OCI-M2 (cell line): ENCODE measurements at regions not wholly inside any gene's neighbourhood (a gene's known extent, or its start where the extent isn't known, plus 50 kb on each side); places are given as distances from the start of the nearest gene placed in this dataset.
"Not testable (repeated sequence)": the region's sequence is repeated elsewhere in the genome, so short reads cannot be mapped to it uniquely, and the experiment has no call there.

Experiments used
- DNase-seq: peaks from one replicate; lab custom pipeline; 2025; ENCODE audit not compliant: unreplicated experiment; lab: John Stamatoyannopoulos, UW

- no peak for DNase-seq
Observed at GRCh38 chr9:75531588-75531987, 358.9 kb upstream of the PCSK5 start.

- DNase-seq = no peak
Observed at GRCh38 chr9:75532233-75533050, 358.0 kb upstream of the PCSK5 start.

- DNase-seq = no peak
Observed at GRCh38 chr9:75539523-75539922, 350.9 kb upstream of the PCSK5 start.

GRCh38 chr9:75540185-75540584 lies 350.3 kb upstream of the PCSK5 start:
- DNase-seq = no peak

GRCh38 chr9:75541734-75542133 lies 348.7 kb upstream of the PCSK5 start:
- no peak for DNase-seq

GRCh38 chr9:75544815-75545214 lies 345.7 kb upstream of the PCSK5 start:
- DNase-seq = no peak

- DNase-seq = no peak
Observed at GRCh38 chr9:75545287-75545686, 345.2 kb upstream of the PCSK5 start.

- no peak for DNase-seq
Observed at GRCh38 chr9:75548871-75549270, 341.6 kb upstream of the PCSK5 start.

GRCh38 chr9:75551861-75552260 lies 338.6 kb upstream of the PCSK5 start:
- no peak for DNase-seq

- DNase-seq = no peak
Observed at GRCh38 chr9:75552941-75553340, 337.5 kb upstream of the PCSK5 start.

- DNase-seq = not testable (repeated sequence)
Observed at GRCh38 chr9:75566813-75567212, 323.7 kb upstream of the PCSK5 start.

GRCh38 chr9:75570538-75570937 lies 319.9 kb upstream of the PCSK5 start:
- no peak for DNase-seq

GRCh38 chr9:75574569-75574968 lies 315.9 kb upstream of the PCSK5 start:
- no peak for DNase-seq

GRCh38 chr9:75582870-75583269 lies 307.6 kb upstream of the PCSK5 start:
- DNase-seq = no peak

- no peak for DNase-seq
Observed at GRCh38 chr9:75588808-75589207, 301.7 kb upstream of the PCSK5 start.

- DNase-seq = no peak
Observed at GRCh38 chr9:75589497-75589896, 301.0 kb upstream of the PCSK5 start.

- no peak for DNase-seq
Observed at GRCh38 chr9:75591972-75592371, 298.5 kb upstream of the PCSK5 start.

GRCh38 chr9:75592586-75592985 lies 297.9 kb upstream of the PCSK5 start:
- DNase-seq = no peak

- no peak for DNase-seq
Observed at GRCh38 chr9:75593920-75594319, 296.6 kb upstream of the PCSK5 start.

GRCh38 chr9:75599126-75599525 lies 291.3 kb upstream of the PCSK5 start:
- DNase-seq = no peak

- no peak for DNase-seq
Observed at GRCh38 chr9:75601280-75601679, 289.2 kb upstream of the PCSK5 start.

- no peak for DNase-seq
Observed at GRCh38 chr9:75602060-75602459, 288.4 kb upstream of the PCSK5 start.

GRCh38 chr9:75604661-75605060 lies 285.8 kb upstream of the PCSK5 start:
- DNase-seq = no peak
